Left ventricle myocardium inferior (tissue), 1 donor: ENCODE measurements at regions not wholly inside any gene's neighbourhood (a gene's known extent, or its start where the extent isn't known, plus 50 kb on each side); places are given as distances from the start of the nearest gene placed in this dataset.

ENCODE experiments used
- DNase-seq: peaks from one replicate; pipeline ENCODE4 v3.0.0-alpha.2; 2020
- H3K27ac ChIP-seq: fragments of 200-600 bp; replicated peaks from 2 replicates; pipeline ENCODE4 v1.8.0; 2021
- H3K27me3 ChIP-seq: fragments of 200-600 bp; 2 replicates; pipeline ENCODE4 v1.8.0; 2021; ENCODE audit warnings: low read depth
- H3K36me3 ChIP-seq: fragments of 200-600 bp; 2 replicates; pipeline ENCODE4 v1.8.0; 2021
- H3K4me1 ChIP-seq: fragments of 200-600 bp; 2 replicates; pipeline ENCODE4 v1.8.0; 2021
- H3K4me3 ChIP-seq: fragments of 200-600 bp; 2 replicates; pipeline ENCODE4 v1.8.0; 2021; ENCODE audit warnings: mild to moderate bottlenecking, moderate library complexity
- H3K9me3 ChIP-seq: fragments of 200-600 bp; replicated peaks from 2 replicates; pipeline ENCODE4 v1.8.0; 2021
- intact Hi-C: fragments of 100-400 bp; cut with micrococcal nuclease; formaldehyde crosslinking; loops from one replicate; pipeline ENCODE4 v1.11.0; 2022
- TF ChIP-seq, protein P1 (sequence below): fragments of 200-600 bp; IDR thresholded peaks from 2 replicates; pipeline ENCODE4 v1.8.0; 2021; ENCODE audit warnings: antibody characterized with exemption, mild to moderate bottlenecking, borderline replicate concordance
- donor health status: DM: no; HTN: yes; CAD: no; lungs with severe emphysema.

DNA sequence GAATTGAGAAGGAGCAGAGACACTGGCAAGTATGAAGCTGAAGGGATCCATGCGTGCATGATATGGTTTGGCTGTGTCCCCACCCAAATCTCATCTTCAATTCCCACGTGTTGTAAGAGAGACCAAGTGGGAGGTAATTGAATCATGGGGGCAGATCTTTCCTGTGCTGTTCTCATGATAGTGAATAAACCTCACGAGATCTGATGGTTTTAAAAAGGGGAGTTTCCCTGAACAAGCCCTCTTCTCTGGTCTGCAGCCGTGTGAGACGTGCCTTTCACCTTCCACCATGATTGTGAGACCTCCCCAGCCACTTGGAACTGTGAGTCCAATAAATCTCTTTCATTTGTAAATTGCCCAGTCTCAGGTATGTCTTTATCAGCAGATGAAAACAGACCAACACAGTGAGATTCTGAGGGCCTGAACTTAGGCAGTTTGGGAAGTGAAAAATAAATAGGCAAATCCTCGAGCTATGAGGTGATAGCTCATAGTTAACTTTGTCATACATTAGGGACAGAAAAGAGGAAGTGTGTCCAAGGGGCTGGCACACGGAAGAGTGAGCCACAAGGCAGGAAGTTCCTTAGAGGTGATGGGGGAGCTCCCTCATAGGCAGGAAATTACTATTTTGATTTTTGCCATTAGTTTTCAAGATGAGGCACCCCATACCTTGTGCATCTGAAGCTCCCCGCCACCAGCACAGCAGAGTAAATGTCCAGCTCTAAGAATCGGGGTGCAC is 658.8 kb upstream of the ID2 start:
- Histone ChIP-seq H3K4me1 (no peaks in the 10 kb centered on the region), H3K27ac (no peak overlapping the region), H3K27me3 (peaks cover 5% of the 10 kb centered on the region), H3K36me3 (no peaks in the 10 kb centered on the region), H3K9me3 (no peaks in the 10 kb centered on the region), H3K4me3 (no peak overlapping the region)
- no peak for DNase-seq
- TF ChIP-seq, protein P1, sequence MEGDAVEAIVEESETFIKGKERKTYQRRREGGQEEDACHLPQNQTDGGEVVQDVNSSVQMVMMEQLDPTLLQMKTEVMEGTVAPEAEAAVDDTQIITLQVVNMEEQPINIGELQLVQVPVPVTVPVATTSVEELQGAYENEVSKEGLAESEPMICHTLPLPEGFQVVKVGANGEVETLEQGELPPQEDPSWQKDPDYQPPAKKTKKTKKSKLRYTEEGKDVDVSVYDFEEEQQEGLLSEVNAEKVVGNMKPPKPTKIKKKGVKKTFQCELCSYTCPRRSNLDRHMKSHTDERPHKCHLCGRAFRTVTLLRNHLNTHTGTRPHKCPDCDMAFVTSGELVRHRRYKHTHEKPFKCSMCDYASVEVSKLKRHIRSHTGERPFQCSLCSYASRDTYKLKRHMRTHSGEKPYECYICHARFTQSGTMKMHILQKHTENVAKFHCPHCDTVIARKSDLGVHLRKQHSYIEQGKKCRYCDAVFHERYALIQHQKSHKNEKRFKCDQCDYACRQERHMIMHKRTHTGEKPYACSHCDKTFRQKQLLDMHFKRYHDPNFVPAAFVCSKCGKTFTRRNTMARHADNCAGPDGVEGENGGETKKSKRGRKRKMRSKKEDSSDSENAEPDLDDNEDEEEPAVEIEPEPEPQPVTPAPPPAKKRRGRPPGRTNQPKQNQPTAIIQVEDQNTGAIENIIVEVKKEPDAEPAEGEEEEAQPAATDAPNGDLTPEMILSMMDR = no peak
- intact Hi-C loops = no loop called here

DNA sequence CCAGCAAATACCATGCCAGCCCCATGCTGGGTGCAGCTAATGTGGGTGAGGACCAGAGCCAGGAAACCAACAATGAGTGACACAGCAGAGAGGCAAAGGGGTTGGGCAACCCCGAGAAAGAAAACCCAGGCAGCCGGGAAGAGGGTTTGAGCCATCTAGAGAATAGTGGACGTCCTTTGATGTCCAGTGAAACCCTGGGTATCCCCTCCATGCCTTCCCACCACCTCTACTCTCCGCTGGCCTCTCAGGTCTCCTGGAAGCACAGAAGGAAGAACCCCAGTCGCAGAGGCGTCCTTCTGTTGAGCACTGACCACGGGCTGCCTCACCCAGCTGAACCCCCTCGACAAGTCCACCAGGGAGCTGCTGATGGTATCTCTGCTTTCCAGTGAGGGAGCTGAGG is 657.4 kb upstream of the ID2 start:
- no peak for DNase-seq
- H3K4me3 ChIP-seq = no peak overlapping the region
- intact Hi-C loops = no loop called here
- no peaks in the 10 kb centered on the region for H3K36me3 ChIP-seq
- no peak overlapping the region for H3K27ac ChIP-seq
- H3K9me3 ChIP-seq = no peaks in the 10 kb centered on the region
- H3K27me3 ChIP-seq = peaks cover 5% of the 10 kb centered on the region
- H3K4me1 ChIP-seq = no peaks in the 10 kb centered on the region
- TF ChIP-seq, protein P1 = no peak

DNA sequence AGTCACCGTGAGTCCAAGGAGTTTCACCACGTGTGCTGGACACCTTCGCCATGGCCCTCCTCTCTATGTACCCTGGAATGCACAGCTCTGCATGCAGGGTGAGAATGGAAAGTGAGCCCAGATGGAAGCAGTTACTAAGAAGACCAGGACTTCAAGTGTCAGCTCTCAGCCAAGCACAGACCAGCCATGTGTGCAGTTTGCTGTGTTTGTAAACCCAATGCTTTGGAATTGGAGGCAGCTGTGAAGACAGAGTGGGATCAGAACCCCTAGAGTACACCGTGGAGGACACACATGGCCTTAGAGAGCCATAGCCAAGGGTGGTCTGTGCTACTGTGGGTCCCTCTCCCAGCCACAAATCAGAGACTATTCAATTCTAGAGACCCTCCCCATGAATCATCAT is 655.5 kb upstream of the ID2 start:
- TF ChIP-seq, protein P1 = no peak
- H3K27me3 ChIP-seq = peaks cover 5% of the 10 kb centered on the region

DNA sequence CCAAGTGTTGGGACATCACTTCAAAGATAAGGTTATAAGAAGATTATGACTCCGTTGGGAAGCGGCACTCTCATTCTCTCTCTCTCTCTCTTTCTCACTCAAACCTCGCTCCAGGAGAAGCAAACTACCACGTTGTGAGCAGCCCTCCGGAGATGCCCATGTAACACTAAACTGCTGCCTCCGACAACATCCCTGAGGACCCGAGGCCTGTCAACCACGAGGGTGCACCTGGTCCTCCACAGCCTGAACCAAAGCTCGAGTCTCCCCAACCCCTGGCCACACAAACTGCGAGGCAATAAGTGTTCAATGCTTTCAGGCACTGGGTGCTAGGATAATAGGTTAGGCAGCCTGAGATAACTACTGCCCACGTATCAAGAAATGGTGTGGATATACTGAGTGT is 654.5 kb upstream of the ID2 start:
- no peak for DNase-seq
- H3K4me3 ChIP-seq = no peak overlapping the region
- no peaks in the 10 kb centered on the region for H3K9me3 ChIP-seq
- TF ChIP-seq, protein P1 = no peak
- H3K27ac ChIP-seq = no peak overlapping the region
- H3K36me3 ChIP-seq = no peaks in the 10 kb centered on the region
- H3K4me1 ChIP-seq = no peaks in the 10 kb centered on the region
- peaks cover 5% of the 10 kb centered on the region for H3K27me3 ChIP-seq
- intact Hi-C loops = no loop called here

More for the DNA sequence above, 655.5 kb upstream of the ID2 start:
- intact Hi-C loops = no loop called here
- Histone ChIP-seq H3K4me1 (no peaks in the 10 kb centered on the region), H3K36me3 (no peaks in the 10 kb centered on the region), H3K4me3 (no peak overlapping the region), H3K27ac (no peak overlapping the region), H3K9me3 (no peaks in the 10 kb centered on the region)
- no peak for DNase-seq

DNA sequence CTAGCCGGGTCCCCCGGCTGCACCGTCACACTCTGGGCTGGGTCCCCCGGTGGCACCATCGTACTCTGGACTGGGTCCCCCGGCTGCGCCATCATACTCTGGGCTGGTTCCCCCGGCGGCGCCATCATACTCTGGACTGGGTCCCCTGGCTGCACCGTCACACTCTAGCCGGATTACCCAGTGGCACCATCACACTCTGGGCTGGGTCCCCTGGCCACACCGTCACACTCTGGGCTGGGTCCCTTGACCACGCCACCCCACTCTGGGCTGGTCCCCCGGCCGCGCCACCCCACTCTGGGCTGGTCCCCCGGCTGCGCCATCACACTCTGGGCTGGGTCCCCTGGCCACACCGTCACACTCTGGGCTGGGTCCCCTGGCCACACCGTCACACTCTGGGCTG is 653.8 kb upstream of the ID2 start:
- intact Hi-C loops = no loop called here
- Histone ChIP-seq H3K4me3 (no peak overlapping the region), H3K27me3 (peaks cover 5% of the 10 kb centered on the region), H3K36me3 (no peaks in the 10 kb centered on the region), H3K4me1 (no peaks in the 10 kb centered on the region), H3K9me3 (no peaks in the 10 kb centered on the region), H3K27ac (no peak overlapping the region)
- TF ChIP-seq, protein P1 = no peak
- DNase-seq = no peak
